HEK293 (cell line): ENCODE measurements at regions not wholly inside any gene's neighbourhood (a gene's known extent, or its start where the extent isn't known, plus 50 kb on each side); places are given as distances from the start of the nearest gene placed in this dataset.

Experiments
- REST ChIP-seq: fragments of 450-650 bp; formaldehyde crosslinking; IDR thresholded peaks from 2 replicates; pipeline ENCODE4 v1.5.1; 2016; ENCODE audit warnings: missing biosample characterization, missing genetic modification characterization
- TF ChIP-seq, protein P1 (sequence below): fragments of 450-650 bp; formaldehyde crosslinking; IDR thresholded peaks from 2 replicates; pipeline ENCODE4 v1.5.1; 2016; ENCODE audit warnings: missing biosample characterization, missing genetic modification characterization, low read depth

GRCh38 chr1:201631037-201631436 is 92.1 kb downstream of the NAV1 start:
- no peak for TF ChIP-seq REST
- TF ChIP-seq, protein P1, sequence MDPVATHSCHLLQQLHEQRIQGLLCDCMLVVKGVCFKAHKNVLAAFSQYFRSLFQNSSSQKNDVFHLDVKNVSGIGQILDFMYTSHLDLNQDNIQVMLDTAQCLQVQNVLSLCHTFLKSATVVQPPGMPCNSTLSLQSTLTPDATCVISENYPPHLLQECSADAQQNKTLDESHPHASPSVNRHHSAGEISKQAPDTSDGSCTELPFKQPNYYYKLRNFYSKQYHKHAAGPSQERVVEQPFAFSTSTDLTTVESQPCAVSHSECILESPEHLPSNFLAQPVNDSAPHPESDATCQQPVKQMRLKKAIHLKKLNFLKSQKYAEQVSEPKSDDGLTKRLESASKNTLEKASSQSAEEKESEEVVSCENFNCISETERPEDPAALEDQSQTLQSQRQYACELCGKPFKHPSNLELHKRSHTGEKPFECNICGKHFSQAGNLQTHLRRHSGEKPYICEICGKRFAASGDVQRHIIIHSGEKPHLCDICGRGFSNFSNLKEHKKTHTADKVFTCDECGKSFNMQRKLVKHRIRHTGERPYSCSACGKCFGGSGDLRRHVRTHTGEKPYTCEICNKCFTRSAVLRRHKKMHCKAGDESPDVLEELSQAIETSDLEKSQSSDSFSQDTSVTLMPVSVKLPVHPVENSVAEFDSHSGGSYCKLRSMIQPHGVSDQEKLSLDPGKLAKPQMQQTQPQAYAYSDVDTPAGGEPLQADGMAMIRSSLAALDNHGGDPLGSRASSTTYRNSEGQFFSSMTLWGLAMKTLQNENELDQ (tag by site-specific recombination) = no peak
